Chondrocyte (in vitro differentiated cells): ENCODE measurements at regions not wholly inside any gene's neighbourhood (a gene's known extent, or its start where the extent isn't known, plus 50 kb on each side); places are given as distances from the start of the nearest gene placed in this dataset.

Source experiments
- DNase-seq: peaks from one replicate; pipeline ENCODE4 v3.0.0; 2021; ENCODE audit warnings: mixed read lengths, low spot score
- H3K27ac Mint-ChIP-seq: one replicate; pipeline ENCODE4 v1.8.0; 2021; ENCODE audit warnings: mild to moderate bottlenecking, moderate library complexity, mixed read lengths; ENCODE audit not compliant: unreplicated experiment
- H3K27me3 Mint-ChIP-seq: 2 replicates; pipeline ENCODE4 v1.8.0; 2021; ENCODE audit warnings: low read depth, mixed read lengths
- H3K36me3 Mint-ChIP-seq: 2 replicates; pipeline ENCODE4 v1.8.0; 2021; ENCODE audit warnings: low read depth, mixed read lengths
- H3K4me1 Mint-ChIP-seq: 2 replicates; pipeline ENCODE4 v1.8.0; 2021; ENCODE audit warnings: low read depth, mild to moderate bottlenecking, mixed read lengths
- H3K4me3 Mint-ChIP-seq: one replicate; pipeline ENCODE4 v1.8.0; 2021; ENCODE audit warnings: mild to moderate bottlenecking, moderate library complexity, mixed read lengths; ENCODE audit not compliant: unreplicated experiment
- H3K9me3 Mint-ChIP-seq: 2 replicates; pipeline ENCODE4 v1.8.0; 2021; ENCODE audit warnings: low read depth, mixed read lengths
- CTCF ChIP-seq: fragments of 200-600 bp; sonication (generic); IDR thresholded peaks from 2 replicates; pipeline ENCODE4 v1.5.0; 2021; ENCODE audit warnings: antibody characterized with exemption, mild to moderate bottlenecking, moderate library complexity

- H3K4me1 Mint-ChIP-seq: no peaks in the 10 kb centered on the region
- H3K9me3 Mint-ChIP-seq: no peaks in the 10 kb centered on the region
- H3K27ac Mint-ChIP-seq: no peak overlapping the region
- TF ChIP-seq CTCF: no peak
- no peak for DNase-seq
- no peaks in the 10 kb centered on the region for H3K27me3 Mint-ChIP-seq
- H3K4me3 Mint-ChIP-seq: no peak overlapping the region
- no peaks in the 10 kb centered on the region for H3K36me3 Mint-ChIP-seq
These were observed 56.5 kb upstream of the ACSL3 start for GRCh38 chr2:222804351-222804750.

GRCh38 chr2:222805591-222806304 lies 55.1 kb upstream of the ACSL3 start:
- Mint-ChIP-seq H3K4me3 (no peak overlapping the region), H3K27me3 (no peaks in the 10 kb centered on the region), H3K9me3 (no peaks in the 10 kb centered on the region), H3K36me3 (no peaks in the 10 kb centered on the region), H3K4me1 (no peaks in the 10 kb centered on the region), H3K27ac (peak overlapping the region; percentile 6)
- no peak for DNase-seq
- no peak for TF ChIP-seq CTCF

- Mint-ChIP-seq H3K4me1 (no peaks in the 10 kb centered on the region), H3K27ac (no peak overlapping the region), H3K36me3 (no peaks in the 10 kb centered on the region), H3K27me3 (no peaks in the 10 kb centered on the region), H3K9me3 (no peaks in the 10 kb centered on the region), H3K4me3 (no peak overlapping the region)
- no peak for TF ChIP-seq CTCF
- no peak for DNase-seq
These were observed 54.2 kb upstream of the ACSL3 start for GRCh38 chr2:222806526-222807137.

- no peak for TF ChIP-seq CTCF
- DNase-seq: no peak
- no peaks in the 10 kb centered on the region for H3K36me3 Mint-ChIP-seq
- H3K4me1 Mint-ChIP-seq: no peaks in the 10 kb centered on the region
- no peak overlapping the region for H3K27ac Mint-ChIP-seq
- H3K9me3 Mint-ChIP-seq: no peaks in the 10 kb centered on the region
- no peak overlapping the region for H3K4me3 Mint-ChIP-seq
- no peaks in the 10 kb centered on the region for H3K27me3 Mint-ChIP-seq
These were observed 53.4 kb upstream of the ACSL3 start for GRCh38 chr2:222807431-222807830.

- Mint-ChIP-seq H3K4me1 (no peaks in the 10 kb centered on the region), H3K27me3 (no peaks in the 10 kb centered on the region), H3K4me3 (no peak overlapping the region), H3K9me3 (no peaks in the 10 kb centered on the region), H3K36me3 (no peaks in the 10 kb centered on the region), H3K27ac (no peak overlapping the region)
- TF ChIP-seq CTCF: no peak
- DNase-seq: no peak
These were observed 51.3 kb upstream of the ACSL3 start for GRCh38 chr2:222809582-222809981.
